HG03558 (cell line): ENCODE measurements at regions not wholly inside any gene's neighbourhood (a gene's known extent, or its start where the extent isn't known, plus 50 kb on each side); places are given as distances from the start of the nearest gene placed in this dataset.

Source experiments
- ATAC-seq: cut with Tn5 transposase; IDR thresholded peaks from one replicate; pipeline ENCODE4 v1.9.1; 2021; ENCODE audit warnings: moderate number of reproducible peaks; ENCODE audit not compliant: unreplicated experiment; ENCODE audit errors: extremely low read depth

- ATAC-seq, result no peak
These were observed 485.5 kb downstream of the NAF1 start for GRCh38 chr4:162681212-162681611.

GRCh38 chr4:162675661-162676060 lies 491.0 kb downstream of the NAF1 start:
- no peak for ATAC-seq

- no peak for ATAC-seq
These were observed 498.1 kb upstream of the FSTL5 start for GRCh38 chr4:162661913-162662312.

- ATAC-seq, result no peak
These were observed 495.9 kb upstream of the FSTL5 start for GRCh38 chr4:162659716-162660115.

- ATAC-seq, result no peak
These were observed 494.2 kb upstream of the FSTL5 start for GRCh38 chr4:162657966-162658365.

- ATAC-seq, result no peak
These were observed 486.4 kb upstream of the FSTL5 start for GRCh38 chr4:162650166-162650565.

GRCh38 chr4:162645381-162645780 lies 481.6 kb upstream of the FSTL5 start:
- no peak for ATAC-seq

GRCh38 chr4:162644346-162644745 lies 480.5 kb upstream of the FSTL5 start:
- ATAC-seq, result no peak

GRCh38 chr4:162640152-162640551 lies 476.4 kb upstream of the FSTL5 start:
- ATAC-seq, result no peak

GRCh38 chr4:162634390-162634789 lies 470.6 kb upstream of the FSTL5 start:
- no peak for ATAC-seq

GRCh38 chr4:162622664-162623063 lies 458.9 kb upstream of the FSTL5 start:
- ATAC-seq, result no peak

- no peak for ATAC-seq
These were observed 446.3 kb upstream of the FSTL5 start for GRCh38 chr4:162610116-162610515.

GRCh38 chr4:162586266-162586665 lies 422.5 kb upstream of the FSTL5 start:
- ATAC-seq, result no peak

- ATAC-seq, result no peak
These were observed 418.4 kb upstream of the FSTL5 start for GRCh38 chr4:162582180-162582579.

- ATAC-seq, result no peak
These were observed 401.9 kb upstream of the FSTL5 start for GRCh38 chr4:162565730-162566129.

GRCh38 chr4:162560073-162560472 lies 396.3 kb upstream of the FSTL5 start:
- no peak for ATAC-seq

- no peak for ATAC-seq
These were observed 393.8 kb upstream of the FSTL5 start for GRCh38 chr4:162557516-162558106.

GRCh38 chr4:162535121-162535520 lies 371.3 kb upstream of the FSTL5 start:
- ATAC-seq, result no peak

GRCh38 chr4:162523171-162523570 lies 359.4 kb upstream of the FSTL5 start:
- no peak for ATAC-seq

- ATAC-seq, result no peak
These were observed 358.9 kb upstream of the FSTL5 start for GRCh38 chr4:162522724-162523123.

GRCh38 chr4:162510937-162511336 lies 347.1 kb upstream of the FSTL5 start:
- no peak for ATAC-seq

- ATAC-seq, result no peak
These were observed 346.3 kb upstream of the FSTL5 start for GRCh38 chr4:162510115-162510514.

GRCh38 chr4:162509333-162509732 lies 345.5 kb upstream of the FSTL5 start:
- ATAC-seq, result no peak
